Peyer's patch (tissue), 4 donors: ENCODE measurements at regions not wholly inside any gene's neighbourhood (a gene's known extent, or its start where the extent isn't known, plus 50 kb on each side); places are given as distances from the start of the nearest gene placed in this dataset.

Experiments
- DNase-seq, 3 donors: peaks; one replicate each; pipeline ENCODE4 v3.0.0-alpha.2; 2017 to 2019
- H3K27ac ChIP-seq, 4 donors: fragments of 200-600 bp; sonication (generic); one replicate each; pipeline ENCODE4 v1.5.1; 2016 to 2019
- H3K27me3 ChIP-seq, 2 donors: fragments of 200-600 bp; sonication (generic); one replicate each; pipeline ENCODE4 v1.5.1; 2019
- H3K36me3 ChIP-seq, 3 donors: fragments of 200-600 bp; sonication (generic); one replicate each; pipeline ENCODE4 v1.5.1; 2016 to 2019
- H3K4me1 ChIP-seq, 4 donors: fragments of 200-600 bp; sonication (generic); one replicate each; pipeline ENCODE4 v1.5.1; 2016 to 2019
- H3K4me3 ChIP-seq, 4 donors: fragments of 200-600 bp; sonication (generic); 1 replicate in 3 of 4; 2 replicates in 1 of 4; pipeline ENCODE4 v1.5.1; 2016 to 2019; ENCODE audit warnings: mild to moderate bottlenecking in 1 of 4
- H3K9me3 ChIP-seq, 4 donors: fragments of 200-600 bp; sonication (generic); one replicate each; pipeline ENCODE4 v1.5.1; 2016 to 2019; ENCODE audit warnings: mild to moderate bottlenecking in 1 of 4
- POLR2A ChIP-seq, 2 donors: fragments of 450-650 bp; IDR thresholded peaks; one replicate each; pipeline ENCODE4 v1.5.1; 2017; ENCODE audit warnings: antibody characterized with exemption in 2 of 2, mild to moderate bottlenecking in 2 of 2, moderate library complexity in 2 of 2
- TF ChIP-seq, protein P1 (sequence below), 6 experiments: fragments of 450-650 bp in 4 of 6; fragments of 200-600 bp in 2 of 6; sonication (generic) in 1 of 6; IDR thresholded peaks; one replicate each; pipeline ENCODE4 v1.5.1; 2017 to 2019; ENCODE audit warnings: antibody characterized with exemption in 6 of 6, mild to moderate bottlenecking in 3 of 6, moderate library complexity in 1 of 6

DNA sequence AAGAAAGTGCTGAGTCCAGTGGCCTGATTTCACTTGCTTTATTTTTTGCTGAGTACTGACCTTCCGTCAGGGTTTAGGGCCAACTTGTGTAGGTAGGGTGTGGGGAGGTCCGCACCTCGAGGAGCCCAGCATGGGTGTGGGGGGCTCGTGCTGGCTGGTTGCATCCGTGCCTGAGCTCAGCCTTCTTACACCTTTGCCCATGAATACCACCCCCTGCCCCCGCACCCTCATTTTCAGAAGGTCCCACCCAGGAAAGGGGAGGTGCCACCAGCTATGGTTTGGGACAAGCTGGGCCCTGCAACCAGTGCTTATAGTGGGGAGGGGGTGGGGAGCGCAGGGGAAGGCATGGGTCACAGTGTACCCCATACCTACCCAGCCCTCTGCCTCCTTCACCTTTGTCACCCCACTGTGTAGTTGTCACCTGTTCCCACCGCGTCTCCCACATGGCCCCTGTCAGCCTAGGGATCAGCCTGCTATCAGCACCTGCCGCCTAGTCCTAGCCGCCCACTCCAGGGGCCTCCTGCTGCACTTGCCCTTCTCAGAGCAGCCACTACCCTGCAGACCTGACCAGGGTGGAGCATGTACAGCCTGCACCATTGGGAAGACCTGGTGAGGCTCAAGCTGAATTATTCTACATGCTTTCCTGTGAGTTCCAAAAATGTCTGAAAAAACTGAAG lies 146.2 kb upstream of the RET start:
- Histone ChIP-seq H3K4me3 (no peak overlapping the region), H3K9me3 (no peaks in the 10 kb centered on the region), H3K36me3 (no peaks in the 10 kb centered on the region), H3K27me3 (peaks cover 0 to 10% of the 10 kb centered on the region in 2 donors), H3K27ac (no peak overlapping the region), H3K4me1 (peaks cover 0 to 15% (median 0%) of the 10 kb centered on the region in 4 donors)
- DNase-seq = no peak
- TF ChIP-seq, protein P1, sequence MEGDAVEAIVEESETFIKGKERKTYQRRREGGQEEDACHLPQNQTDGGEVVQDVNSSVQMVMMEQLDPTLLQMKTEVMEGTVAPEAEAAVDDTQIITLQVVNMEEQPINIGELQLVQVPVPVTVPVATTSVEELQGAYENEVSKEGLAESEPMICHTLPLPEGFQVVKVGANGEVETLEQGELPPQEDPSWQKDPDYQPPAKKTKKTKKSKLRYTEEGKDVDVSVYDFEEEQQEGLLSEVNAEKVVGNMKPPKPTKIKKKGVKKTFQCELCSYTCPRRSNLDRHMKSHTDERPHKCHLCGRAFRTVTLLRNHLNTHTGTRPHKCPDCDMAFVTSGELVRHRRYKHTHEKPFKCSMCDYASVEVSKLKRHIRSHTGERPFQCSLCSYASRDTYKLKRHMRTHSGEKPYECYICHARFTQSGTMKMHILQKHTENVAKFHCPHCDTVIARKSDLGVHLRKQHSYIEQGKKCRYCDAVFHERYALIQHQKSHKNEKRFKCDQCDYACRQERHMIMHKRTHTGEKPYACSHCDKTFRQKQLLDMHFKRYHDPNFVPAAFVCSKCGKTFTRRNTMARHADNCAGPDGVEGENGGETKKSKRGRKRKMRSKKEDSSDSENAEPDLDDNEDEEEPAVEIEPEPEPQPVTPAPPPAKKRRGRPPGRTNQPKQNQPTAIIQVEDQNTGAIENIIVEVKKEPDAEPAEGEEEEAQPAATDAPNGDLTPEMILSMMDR (IDR thresholded peaks at IDR 0.05) = no peak
- TF ChIP-seq POLR2A (IDR thresholded peaks at IDR 0.05) = no peak

DNA sequence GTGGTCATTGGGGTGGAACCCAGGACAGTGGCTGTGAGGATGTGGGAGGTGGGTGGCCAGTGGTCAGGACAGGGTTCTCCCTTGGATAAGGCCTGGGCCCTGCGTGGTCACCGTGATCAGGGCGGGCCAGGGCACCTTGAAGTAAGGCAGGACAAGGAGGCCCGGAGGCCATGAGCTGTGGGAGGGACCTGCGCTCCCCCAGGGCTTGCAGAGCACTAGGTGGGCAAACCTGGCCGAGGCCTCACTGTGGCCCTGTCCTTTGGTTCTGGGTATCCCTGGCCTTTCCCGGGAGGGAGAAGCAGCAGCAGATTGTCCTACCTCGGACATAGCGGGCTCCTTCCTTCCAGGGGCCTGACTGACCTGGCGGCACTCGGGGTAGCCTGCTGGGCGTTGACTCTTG lies 144.8 kb upstream of the RET start:
- no peaks in the 10 kb centered on the region for H3K9me3 ChIP-seq
- peaks cover 0 to 15% (median 0%) of the 10 kb centered on the region in 4 donors for H3K4me1 ChIP-seq
- H3K27ac ChIP-seq = no peak overlapping the region
- H3K36me3 ChIP-seq = no peaks in the 10 kb centered on the region
- peaks cover 0 to 10% of the 10 kb centered on the region in 2 donors for H3K27me3 ChIP-seq
- H3K4me3 ChIP-seq = no peak overlapping the region
- DNase-seq = no peak
- TF ChIP-seq POLR2A (IDR thresholded peaks at IDR 0.05) = no peak
- TF ChIP-seq, protein P1 (IDR thresholded peaks at IDR 0.05) = no peak

DNA sequence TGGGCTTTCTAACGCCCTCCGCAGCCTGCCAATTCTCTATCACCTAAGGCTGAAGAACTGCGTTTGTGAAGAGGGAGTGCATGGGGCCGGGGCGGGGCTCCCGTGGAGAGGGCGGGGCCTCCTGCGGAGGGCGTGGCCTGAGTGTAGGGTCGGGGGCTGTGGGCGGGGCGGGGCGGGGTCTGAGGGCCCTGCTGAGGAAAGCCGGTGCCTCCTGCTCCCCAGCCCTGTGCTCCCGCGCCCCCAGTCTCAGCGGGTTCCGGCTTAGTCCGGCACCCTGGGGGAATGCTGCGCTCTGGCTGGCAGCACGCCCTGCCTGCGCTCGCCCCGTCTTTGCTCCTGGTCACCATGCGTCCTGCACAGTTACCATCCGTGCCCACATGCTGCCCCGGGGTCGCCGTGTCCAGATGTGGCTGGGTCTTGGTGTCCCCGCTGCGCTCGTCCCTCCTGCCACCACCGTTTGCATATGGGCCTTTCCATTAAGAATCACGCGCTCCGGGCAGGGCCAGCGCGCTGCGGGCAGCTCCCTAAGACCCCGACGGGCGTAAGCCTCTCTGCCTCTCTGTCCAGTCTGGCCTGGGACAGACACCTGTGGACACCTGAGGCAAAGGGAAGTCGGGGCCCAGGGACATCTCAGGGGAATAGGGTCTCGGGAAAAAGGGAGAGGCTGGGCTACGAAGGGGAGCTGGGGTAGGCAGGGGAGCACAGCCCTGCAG lies 144.0 kb upstream of the RET start:
- Histone ChIP-seq H3K4me1 (peaks cover 0 to 15% (median 0%) of the 10 kb centered on the region in 4 donors), H3K27ac (no peak overlapping the region), H3K9me3 (no peaks in the 10 kb centered on the region), H3K4me3 (peak overlapping the region in 3 of 4 donors; percentile 16 to 26 (median 21)), H3K27me3 (peaks cover 0 to 10% of the 10 kb centered on the region in 2 donors), H3K36me3 (no peaks in the 10 kb centered on the region)
- DNase-seq = no peak
- no peak for TF ChIP-seq POLR2A (IDR thresholded peaks at IDR 0.05)
- TF ChIP-seq, protein P1 (IDR thresholded peaks at IDR 0.05) = no peak

DNA sequence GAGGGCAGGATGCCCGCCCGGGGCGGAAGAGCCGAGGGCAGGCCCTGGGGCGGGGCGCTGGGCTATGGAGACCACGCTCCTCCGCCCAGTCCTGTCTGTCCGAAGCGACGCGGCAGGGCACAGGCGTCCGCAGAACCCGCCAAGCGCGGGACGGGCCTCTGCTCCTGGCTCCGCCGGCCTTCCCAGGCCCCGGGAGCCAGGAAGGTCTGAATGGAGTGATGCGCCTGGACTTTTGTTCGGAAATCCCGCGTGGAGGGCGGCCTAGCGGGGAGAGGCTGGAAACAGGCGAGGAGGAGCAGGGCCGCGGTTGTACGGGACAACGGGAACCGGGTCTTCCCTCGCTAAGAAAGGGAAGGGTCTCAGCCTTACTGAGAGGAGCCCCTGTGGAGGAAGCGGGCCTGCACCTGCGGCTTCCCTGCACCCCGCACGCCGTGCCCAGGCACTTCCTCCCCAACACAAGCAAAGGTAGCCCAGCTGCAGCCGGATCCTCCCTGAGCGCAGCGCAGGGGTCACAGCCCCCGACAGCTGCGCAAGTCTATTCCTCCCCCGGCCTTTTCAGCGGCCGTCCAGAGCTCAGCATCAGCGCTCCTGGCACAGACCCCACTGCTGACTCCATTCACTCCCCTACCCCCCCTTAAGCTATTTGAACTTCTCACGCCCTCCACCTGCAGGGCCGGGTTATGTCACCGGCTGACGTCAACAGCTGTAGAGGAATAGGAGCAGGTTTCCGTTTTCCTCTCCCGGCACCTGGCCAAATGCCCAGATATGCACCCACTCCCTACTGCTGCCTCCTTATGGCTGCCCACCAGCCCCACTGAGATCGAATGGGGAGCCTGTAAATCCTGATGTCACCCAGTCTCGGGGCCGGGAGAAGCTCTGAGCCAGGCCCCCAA lies 143.2 kb upstream of the RET start:
- DNase-seq = peak in 1 of 3 donors; percentile 56
- TF ChIP-seq, protein P1 (IDR thresholded peaks at IDR 0.05) = no peak
- TF ChIP-seq POLR2A (IDR thresholded peaks at IDR 0.05) = no peak
- Histone ChIP-seq H3K27ac (no peak overlapping the region), H3K4me3 (peak overlapping the region in 3 of 4 donors; percentile 16 to 26 (median 21)), H3K9me3 (no peaks in the 10 kb centered on the region), H3K36me3 (no peaks in the 10 kb centered on the region), H3K27me3 (peaks cover 0 to 10% of the 10 kb centered on the region in 2 donors), H3K4me1 (peaks cover 0 to 15% (median 0%) of the 10 kb centered on the region in 4 donors)

DNA sequence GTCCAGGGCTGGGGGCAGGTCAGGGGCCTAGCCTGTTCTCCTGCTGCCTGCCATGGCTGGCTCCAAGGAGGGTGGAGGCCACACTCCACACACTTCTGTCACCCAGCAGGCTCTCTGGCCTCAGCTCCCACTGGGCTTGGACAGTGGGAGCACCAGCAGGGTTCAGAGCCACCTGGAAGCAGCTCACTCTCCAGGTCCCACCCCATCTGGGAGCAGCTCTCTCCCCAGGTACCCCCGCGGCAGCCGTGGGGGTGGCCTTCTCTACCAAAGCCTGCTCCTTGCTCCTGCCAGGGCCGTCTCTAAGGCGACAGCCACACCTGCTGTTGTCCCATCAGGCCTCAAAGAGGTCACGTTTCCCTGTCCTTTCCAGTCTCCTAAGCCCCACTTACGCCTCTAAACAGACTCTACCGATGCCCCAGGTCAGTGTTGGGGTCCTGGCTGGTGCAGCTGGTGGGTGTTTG lies 142.5 kb upstream of the RET start:
- Histone ChIP-seq H3K36me3 (no peaks in the 10 kb centered on the region), H3K4me3 (no peak overlapping the region), H3K4me1 (peaks cover 0 to 15% (median 0%) of the 10 kb centered on the region in 4 donors), H3K27ac (no peak overlapping the region), H3K27me3 (peaks cover 0 to 10% of the 10 kb centered on the region in 2 donors), H3K9me3 (no peaks in the 10 kb centered on the region)
- TF ChIP-seq, protein P1 (IDR thresholded peaks at IDR 0.05) = no peak
- no peak for TF ChIP-seq POLR2A (IDR thresholded peaks at IDR 0.05)
- DNase-seq = no peak
